Ascending aorta (tissue), 2 donors: ENCODE measurements at regions not wholly inside any gene's neighbourhood (a gene's known extent, or its start where the extent isn't known, plus 50 kb on each side); places are given as distances from the start of the nearest gene placed in this dataset.

Experiments used
- DNase-seq, 2 donors: peaks; one replicate each; pipeline ENCODE4 v3.0.0-alpha.2; 2019; ENCODE audit warnings: low spot score in 2 of 2
- H3K27ac ChIP-seq, 2 donors: fragments of 200-600 bp; sonication (generic); one replicate each; pipeline ENCODE4 v1.5.1; 2016 to 2017; ENCODE audit warnings: mild to moderate bottlenecking in 1 of 2
- H3K27me3 ChIP-seq: fragments of 200-600 bp; sonication (generic); one replicate; pipeline ENCODE4 v1.5.1; 2017
- H3K36me3 ChIP-seq, 2 donors: fragments of 200-600 bp; sonication (generic); one replicate each; pipeline ENCODE4 v1.5.1; 2016
- H3K4me1 ChIP-seq, 2 donors: fragments of 200-600 bp; sonication (generic); one replicate each; pipeline ENCODE4 v1.5.1; 2016 to 2017; ENCODE audit warnings: mild to moderate bottlenecking in 1 of 2
- H3K4me3 ChIP-seq, 2 donors: fragments of 200-600 bp; sonication (generic); one replicate each; pipeline ENCODE4 v1.5.1; 2016 to 2017; ENCODE audit warnings: mild to moderate bottlenecking in 1 of 2
- H3K9me3 ChIP-seq, 2 donors: fragments of 200-600 bp; sonication (generic); one replicate each; pipeline ENCODE4 v1.5.1; 2016
- CTCF ChIP-seq, 3 experiments: fragments of 200-600 bp in 2 of 3; fragments of 450-650 bp in 1 of 3; sonication (generic) in 2 of 3; IDR thresholded peaks; one replicate each; pipeline ENCODE4 v1.5.1; 2016 to 2019; ENCODE audit warnings: antibody characterized with exemption in 3 of 3, mild to moderate bottlenecking in 1 of 3, moderate library complexity in 1 of 3
- intact Hi-C: fragments of 100-400 bp; cut with DNase I; formaldehyde crosslinking; loops from one replicate; pipeline ENCODE4 v1.15.1; 2023

GRCh38 chr12:70151993-70152392 is 91.2 kb upstream of the CNOT2 start:
- intact Hi-C loops: no loop called here
- Histone ChIP-seq H3K4me1 (no peaks in the 10 kb centered on the region), H3K4me3 (no peak overlapping the region)

GRCh38 chr12:70154087-70154638 is 89.1 kb upstream of the CNOT2 start:
- intact Hi-C loops: no loop called here
- Histone ChIP-seq H3K4me1 (no peaks in the 10 kb centered on the region), H3K9me3 (peaks cover 0 to 14% of the 10 kb centered on the region in 2 donors), H3K27ac (no peak overlapping the region), H3K4me3 (no peak overlapping the region), H3K27me3 (no peaks in the 10 kb centered on the region), H3K36me3 (no peaks in the 10 kb centered on the region)
- DNase-seq: no peak
- TF ChIP-seq CTCF (IDR thresholded peaks at IDR 0.05): no peak

More at GRCh38 chr12:70151993-70152392, 91.2 kb upstream of the CNOT2 start:
- no peak for TF ChIP-seq CTCF (IDR thresholded peaks at IDR 0.05)
- no peak overlapping the region for H3K27ac ChIP-seq
- no peaks in the 10 kb centered on the region for H3K27me3 ChIP-seq
- peaks cover 0 to 10% of the 10 kb centered on the region in 2 donors for H3K9me3 ChIP-seq
- DNase-seq: no peak
- H3K36me3 ChIP-seq: no peaks in the 10 kb centered on the region

GRCh38 chr12:70154960-70155589 is 88.2 kb upstream of the CNOT2 start:
- no peaks in the 10 kb centered on the region for H3K36me3 ChIP-seq
- intact Hi-C loops: no loop called here
- peaks cover 0 to 14% of the 10 kb centered on the region in 2 donors for H3K9me3 ChIP-seq
- no peaks in the 10 kb centered on the region for H3K4me1 ChIP-seq
- H3K27me3 ChIP-seq: no peaks in the 10 kb centered on the region
- no peak overlapping the region for H3K4me3 ChIP-seq
- TF ChIP-seq CTCF (IDR thresholded peaks at IDR 0.05): no peak
- no peak overlapping the region for H3K27ac ChIP-seq
- DNase-seq: no peak

- DNase-seq: no peak
- no peak overlapping the region for H3K27ac ChIP-seq
- no peak for TF ChIP-seq CTCF (IDR thresholded peaks at IDR 0.05)
- H3K4me1 ChIP-seq: no peaks in the 10 kb centered on the region
- peaks cover 0 to 21% of the 10 kb centered on the region in 2 donors for H3K9me3 ChIP-seq
- no peak overlapping the region for H3K4me3 ChIP-seq
- intact Hi-C loops: no loop called here
- H3K27me3 ChIP-seq: no peaks in the 10 kb centered on the region
- no peaks in the 10 kb centered on the region for H3K36me3 ChIP-seq
Measured at GRCh38 chr12:70157099-70157498, 86.1 kb upstream of the CNOT2 start.

GRCh38 chr12:70165450-70165849 is 77.8 kb upstream of the CNOT2 start:
- no peaks in the 10 kb centered on the region for H3K36me3 ChIP-seq
- no peaks in the 10 kb centered on the region for H3K27me3 ChIP-seq
- H3K27ac ChIP-seq: no peak overlapping the region
- no peak overlapping the region for H3K4me3 ChIP-seq
- intact Hi-C loops: no loop called here
- no peaks in the 10 kb centered on the region for H3K4me1 ChIP-seq
- TF ChIP-seq CTCF (IDR thresholded peaks at IDR 0.05): no peak
- peaks cover 0 to 3% of the 10 kb centered on the region in 2 donors for H3K9me3 ChIP-seq
- no peak for DNase-seq
